ENCODE measurements at regions not wholly inside any gene's neighbourhood (a gene's known extent, or its start where the extent isn't known, plus 50 kb on each side); places are given as distances from the start of the nearest gene placed in this dataset.

GRCh38 chr9:80090317-80090716 is 518.6 kb downstream of the TLE4 start:
- no peak for TF ChIP-seq CTCF (conservative IDR thresholded peaks at IDR 0.05; ENCODE audit: low read depth)
- POLR2A ChIA-PET (ENCODE audit: low non-redundant PET) = no interaction called here
- H3K27ac ChIP-seq = no peak overlapping the region
- CTCF ChIA-PET = interaction anchor here (0.6 kb wide), 1 partner anchor 467 kb away, joined by 3 read pairs; no protein-coding TSS in a partner anchor
- DNase-seq (ENCODE audit: low spot score) = no peak

DNA sequence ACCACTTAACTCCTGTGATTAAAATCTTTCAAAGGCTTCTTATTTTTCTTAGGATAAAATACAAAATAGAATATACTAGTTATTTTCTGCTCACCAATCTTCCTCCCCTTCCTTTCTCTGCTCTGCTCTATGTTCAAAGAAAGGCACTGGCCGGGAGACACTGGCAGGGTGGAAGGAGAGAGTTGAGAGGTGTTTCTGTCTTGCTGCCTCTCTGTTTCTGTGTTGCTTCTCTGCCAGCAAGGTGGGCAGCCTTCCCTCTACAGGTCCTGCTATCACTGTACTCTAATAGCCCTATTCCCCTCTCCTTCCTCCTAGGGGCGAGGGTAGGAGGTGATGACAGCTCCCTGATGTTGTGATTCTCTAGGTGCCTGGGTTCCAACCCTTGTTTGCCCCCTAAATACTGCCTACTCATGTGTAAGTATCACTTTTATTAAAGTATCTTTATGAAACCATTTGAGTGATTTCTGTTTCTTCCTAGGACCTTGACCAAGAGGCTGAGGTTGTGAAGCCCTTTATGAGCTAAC is 515.1 kb downstream of the TLE4 start:
- no peak overlapping the region for H3K27ac ChIP-seq
- no peak for TF ChIP-seq CTCF (conservative IDR thresholded peaks at IDR 0.05; ENCODE audit: low read depth)
- POLR2A ChIA-PET (ENCODE audit: low non-redundant PET) = no interaction called here
- CTCF ChIA-PET = interaction anchor here (0.7 kb wide), 1 partner anchor 832 kb away, joined by 3 read pairs; no protein-coding TSS in a partner anchor
- no peak for DNase-seq (ENCODE audit: low spot score)

GRCh38 chr9:80086386-80086785 is 514.6 kb downstream of the TLE4 start:
- CTCF ChIA-PET = no interaction called here
- DNase-seq (ENCODE audit: low spot score) = no peak
- POLR2A ChIA-PET (ENCODE audit: low non-redundant PET) = no interaction called here
- no peak overlapping the region for H3K27ac ChIP-seq
- no peak for TF ChIP-seq CTCF (conservative IDR thresholded peaks at IDR 0.05; ENCODE audit: low read depth)

- ChIA-PET POLR2A (ENCODE audit: low non-redundant PET) (no interaction called here), CTCF (no interaction called here)
- no peak for DNase-seq (ENCODE audit: low spot score)
- TF ChIP-seq CTCF (conservative IDR thresholded peaks at IDR 0.05; ENCODE audit: low read depth) = no peak
- H3K27ac ChIP-seq = no peak overlapping the region
These were observed 513.9 kb downstream of the TLE4 start for GRCh38 chr9:80085668-80086067.

DNA sequence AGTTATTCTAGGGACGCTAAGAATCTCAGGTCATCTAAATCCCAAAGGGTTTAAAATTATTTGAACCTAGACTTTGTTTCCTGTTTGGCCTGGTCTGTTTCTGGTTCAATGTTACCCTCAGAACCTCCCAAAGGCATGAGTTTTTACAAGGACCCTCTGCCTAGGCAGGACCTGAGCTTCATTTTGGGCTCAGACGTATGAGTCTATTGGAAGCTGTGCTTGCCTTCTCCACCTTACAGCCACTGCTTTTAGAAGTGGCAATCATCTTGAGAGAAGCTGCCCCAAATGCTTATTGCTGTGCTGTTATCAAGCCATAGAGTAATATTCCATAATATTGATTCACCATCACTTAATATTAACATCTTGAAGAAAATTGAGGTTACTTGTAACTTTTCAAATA is 510.4 kb downstream of the TLE4 start:
- TF ChIP-seq CTCF (conservative IDR thresholded peaks at IDR 0.05; ENCODE audit: low read depth) = no peak
- no peak overlapping the region for H3K27ac ChIP-seq
- no peak for DNase-seq (ENCODE audit: low spot score)
- POLR2A ChIA-PET (ENCODE audit: low non-redundant PET) = no interaction called here
- CTCF ChIA-PET = interaction anchor here (0.7 kb wide), 1 partner anchor 1098 kb away, joined by 4 read pairs; no protein-coding TSS in a partner anchor

- no peak for TF ChIP-seq CTCF (conservative IDR thresholded peaks at IDR 0.05; ENCODE audit: low read depth)
- H3K27ac ChIP-seq = no peak overlapping the region
- no peak for DNase-seq (ENCODE audit: low spot score)
- POLR2A ChIA-PET (ENCODE audit: low non-redundant PET) = no interaction called here
- CTCF ChIA-PET = no interaction called here
These were observed 507.1 kb downstream of the TLE4 start for GRCh38 chr9:80078826-80079225.

- no peak for TF ChIP-seq CTCF (conservative IDR thresholded peaks at IDR 0.05; ENCODE audit: low read depth)
- no peak overlapping the region for H3K27ac ChIP-seq
- DNase-seq (ENCODE audit: low spot score) = no peak
- ChIA-PET CTCF (no interaction called here), POLR2A (ENCODE audit: low non-redundant PET) (no interaction called here)
These were observed 505.3 kb downstream of the TLE4 start for GRCh38 chr9:80077059-80077458.
